H9 (cell line): ENCODE measurements at regions not wholly inside any gene's neighbourhood (a gene's known extent, or its start where the extent isn't known, plus 50 kb on each side); places are given as distances from the start of the nearest gene placed in this dataset.

Source experiments
- DNase-seq: peaks from one replicate; pipeline ENCODE4 v3.0.0-alpha.2; 2017
- H2AFZ ChIP-seq: one replicate; pipeline ENCODE4 v1.6.1; 2013; ENCODE audit warnings: mild to moderate bottlenecking, low read length, control low read depth, moderate library complexity
- H2AK5ac ChIP-seq: 2 replicates; pipeline ENCODE4 v1.6.1; 2013; ENCODE audit warnings: low read length, control low read depth, mixed read lengths; ENCODE audit not compliant: insufficient read length
- H2BK120ac ChIP-seq: one replicate; pipeline ENCODE4 v1.6.1; 2013; ENCODE audit warnings: low read depth, mild to moderate bottlenecking, low read length, control low read depth, inconsistent platforms; ENCODE audit not compliant: poor library complexity, severe bottlenecking
- H2BK12ac ChIP-seq: 2 replicates; pipeline ENCODE4 v1.6.1; 2013; ENCODE audit warnings: low read length, control low read depth, mixed read lengths, low read depth; ENCODE audit not compliant: insufficient read length
- H2BK15ac ChIP-seq: 2 replicates; pipeline ENCODE4 v1.6.1; 2013; ENCODE audit warnings: low read depth, low read length, control low read depth
- H2BK20ac ChIP-seq: one replicate; pipeline ENCODE4 v1.6.1; 2013; ENCODE audit warnings: low read depth, mild to moderate bottlenecking, low read length, control low read depth, inconsistent platforms; ENCODE audit not compliant: poor library complexity, severe bottlenecking
- H2BK5ac ChIP-seq: 2 replicates; pipeline ENCODE4 v1.6.1; 2013; ENCODE audit warnings: low read length, control low read depth, mixed read lengths; ENCODE audit not compliant: insufficient read length
- H3K14ac ChIP-seq: 2 replicates; pipeline ENCODE4 v1.6.1; 2013; ENCODE audit warnings: low read length, control low read depth; ENCODE audit not compliant: insufficient read depth
- H3K18ac ChIP-seq: 2 replicates; pipeline ENCODE4 v1.6.1; 2013; ENCODE audit warnings: low read depth, mild to moderate bottlenecking, mixed read lengths, low read length, control low read depth; ENCODE audit not compliant: insufficient read length
- H3K23ac ChIP-seq: 2 replicates; pipeline ENCODE4 v1.6.1; 2013; ENCODE audit warnings: low read length, control low read depth, mixed read lengths, low read depth; ENCODE audit not compliant: insufficient read length
- H3K23me2 ChIP-seq: 2 replicates; pipeline ENCODE4 v1.6.1; 2013; ENCODE audit warnings: low read depth, mild to moderate bottlenecking, mixed read lengths, low read length, control low read depth; ENCODE audit not compliant: insufficient read length, poor library complexity, severe bottlenecking
- H3K27ac ChIP-seq: 2 replicates; pipeline ENCODE4 v1.5.1; 2013; ENCODE audit warnings: low read length, control low read depth, mixed read lengths, low read depth; ENCODE audit not compliant: insufficient read length
- H3K27me3 ChIP-seq: 2 replicates; pipeline ENCODE4 v1.6.1; 2013; ENCODE audit warnings: low read length, control low read depth, inconsistent platforms; ENCODE audit not compliant: insufficient read depth
- H3K4ac ChIP-seq: 2 replicates; pipeline ENCODE4 v1.6.1; 2013; ENCODE audit warnings: low read depth, mild to moderate bottlenecking, control low read depth, inconsistent platforms, low read length, moderate library complexity
- H3K4me1 ChIP-seq: 2 replicates; pipeline ENCODE4 v1.6.1; 2013; ENCODE audit warnings: low read length, control low read depth, inconsistent platforms; ENCODE audit not compliant: insufficient read depth
- H3K4me2 ChIP-seq: 2 replicates; pipeline ENCODE4 v1.6.1; 2013; ENCODE audit warnings: low read length, control low read depth, mixed read lengths; ENCODE audit not compliant: insufficient read length, insufficient read depth
- H3K56ac ChIP-seq: 2 replicates; pipeline ENCODE4 v1.6.1; 2013; ENCODE audit warnings: low read depth, mild to moderate bottlenecking, mixed read lengths, low read length, control low read depth; ENCODE audit not compliant: insufficient read length
- H3K79me1 ChIP-seq: 2 replicates; pipeline ENCODE4 v1.6.1; 2013; ENCODE audit warnings: low read depth, mild to moderate bottlenecking, moderate library complexity, low read length, control low read depth, inconsistent platforms; ENCODE audit not compliant: insufficient read depth, poor library complexity, severe bottlenecking
- H3K79me2 ChIP-seq: 2 replicates; pipeline ENCODE4 v1.6.1; 2013; ENCODE audit warnings: low read length, control low read depth, inconsistent platforms; ENCODE audit not compliant: insufficient read depth
- H3K9ac ChIP-seq: 2 replicates; pipeline ENCODE4 v1.6.1; 2013; ENCODE audit warnings: low read length, control low read depth, mixed read lengths; ENCODE audit not compliant: insufficient read length; ENCODE audit errors: extremely low read depth
- H3K9me3 ChIP-seq: one replicate; pipeline ENCODE4 v1.6.1; 2013; ENCODE audit warnings: low read depth, low read length, inconsistent platforms; ENCODE audit not compliant: control insufficient read depth
- H3T11ph ChIP-seq: one replicate; pipeline ENCODE4 v1.6.1; 2013; ENCODE audit warnings: mild to moderate bottlenecking, low read length, control low read depth, inconsistent platforms
- H4K20me1 ChIP-seq: one replicate; pipeline ENCODE4 v1.6.1; 2013; ENCODE audit not compliant: control insufficient read depth, insufficient read length, insufficient read depth
- H4K5ac ChIP-seq: 2 replicates; pipeline ENCODE4 v1.6.1; 2013; ENCODE audit warnings: low read depth, mild to moderate bottlenecking, mixed read lengths, low read length, control low read depth; ENCODE audit not compliant: insufficient read length
- H4K8ac ChIP-seq: replicated peaks from 2 replicates; pipeline ENCODE4 v1.6.1; 2013; ENCODE audit warnings: low read length, control low read depth, mixed read lengths, low read depth; ENCODE audit not compliant: insufficient read length
- H4K91ac ChIP-seq: 2 replicates; pipeline ENCODE4 v1.6.1; 2013; ENCODE audit warnings: low read depth, mild to moderate bottlenecking, moderate library complexity, mixed read lengths, low read length, control low read depth; ENCODE audit not compliant: insufficient read length
- H3K27ac Mint-ChIP-seq, 3 experiments: 2 replicates in 2 of 3; 3 replicates in 1 of 3; pipeline ENCODE4 v1.8.0; 2020 to 2021; ENCODE audit warnings: mixed read lengths in 3 of 3, mild to moderate bottlenecking in 1 of 3, moderate library complexity in 1 of 3
- H3K27me3 Mint-ChIP-seq: 2 replicates; pipeline ENCODE4 v1.8.0; 2021; ENCODE audit warnings: low read depth, mild to moderate bottlenecking, moderate library complexity, mixed read lengths
- H3K36me3 Mint-ChIP-seq, 3 experiments: 2 replicates in 2 of 3; 3 replicates in 1 of 3; pipeline ENCODE4 v1.8.0; 2020 to 2021; ENCODE audit warnings: low read depth in 3 of 3, mixed read lengths in 3 of 3; ENCODE audit not compliant: insufficient read depth in 1 of 3
- H3K4me1 Mint-ChIP-seq, 2 experiments: 2 replicates each; pipeline ENCODE4 v1.8.0; 2020; ENCODE audit warnings: mixed read lengths in 2 of 2
- H3K4me3 Mint-ChIP-seq, 2 experiments: 2 replicates in 1 of 2; 3 replicates in 1 of 2; pipeline ENCODE4 v1.8.0; 2020 to 2021; ENCODE audit warnings: mild to moderate bottlenecking in 2 of 2, mixed read lengths in 2 of 2, moderate library complexity in 1 of 2
- H3K9me3 Mint-ChIP-seq, 2 experiments: 2 replicates in 1 of 2; 3 replicates in 1 of 2; pipeline ENCODE4 v1.8.0; 2020; ENCODE audit warnings: mild to moderate bottlenecking in 2 of 2, mixed read lengths in 2 of 2, moderate library complexity in 1 of 2
- WGBS: extraction: QIAGEN DNeasy Blood & Tissue Kit; methylation state at CpG from one replicate; pipeline ENCODE4 v1.1.7; 2013; ENCODE audit warnings: missing lambda C conversion rate, low lambda C conversion rate, mixed read lengths; ENCODE audit not compliant: insufficient read length; ENCODE audit errors: extremely low coverage; 5-methylcytosine and 5-hydroxymethylcytosine counted together
- TF ChIP-seq, protein P1 (sequence below): fragments of 200-600 bp; sonication (generic); conservative IDR thresholded peaks from 3 replicates; pipeline ENCODE4 v1.8.0; 2021; ENCODE audit warnings: antibody characterized with exemption, mild to moderate bottlenecking

DNA sequence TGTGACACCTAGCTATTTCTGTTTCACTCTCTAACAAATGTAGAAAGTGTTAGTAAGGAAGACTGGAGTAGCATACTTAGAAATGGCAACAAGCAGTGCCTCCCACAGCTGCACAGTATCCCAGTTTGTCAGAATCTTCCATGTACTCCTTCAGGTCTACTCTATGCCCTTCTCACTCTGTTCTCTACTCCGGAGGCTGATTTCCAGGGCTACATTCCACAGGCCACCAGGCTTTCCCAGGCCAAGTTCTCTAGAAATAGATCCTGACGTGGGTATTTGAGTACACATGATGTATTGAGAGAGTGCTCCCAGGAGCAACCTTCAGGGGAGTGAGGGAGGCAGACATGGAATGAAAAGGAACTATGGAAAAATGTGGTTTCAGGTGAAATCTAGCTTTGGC lies 177.3 kb upstream of the GK2 start:
- H3K27ac Mint-ChIP-seq: no peak overlapping the region
- no peak overlapping the region for H4K8ac ChIP-seq
- H2AFZ ChIP-seq: no peak overlapping the region
- H3K36me3 Mint-ChIP-seq: peaks cover 0 to 4% (median 3%) of the 10 kb centered on the region in 3 experiments; a peak in 5 of 7 replicates
- H3K4me1 Mint-ChIP-seq: peaks cover 4 to 13% of the 10 kb centered on the region in 2 experiments; a peak in 3 of 4 replicates
- no peaks in the 10 kb centered on the region for H3K79me1 ChIP-seq
- H2BK12ac ChIP-seq: no peak overlapping the region
- H2BK120ac ChIP-seq: no peak overlapping the region
- no peak overlapping the region for H4K5ac ChIP-seq
- H2AK5ac ChIP-seq: no peak overlapping the region
- H3K4ac ChIP-seq: no peak overlapping the region
- no peak overlapping the region for H3K9ac ChIP-seq
- no peak overlapping the region for H3K14ac ChIP-seq
- H3K23me2 ChIP-seq: no peaks in the 10 kb centered on the region
- no peak overlapping the region for H3K27ac ChIP-seq
- no peaks in the 10 kb centered on the region for H3K9me3 ChIP-seq
- peaks cover 0 to 7% of the 10 kb centered on the region in 2 experiments; a peak in 3 of 5 replicates for H3K9me3 Mint-ChIP-seq
- H3K23ac ChIP-seq: no peak overlapping the region
- no peak overlapping the region for H3T11ph ChIP-seq
- WGBS: no CpG with 5 or more reads among the region's 2 CpGs
- no peak overlapping the region for H3K56ac ChIP-seq
- H3K18ac ChIP-seq: no peak overlapping the region
- H3K79me2 ChIP-seq: no peaks in the 10 kb centered on the region
- TF ChIP-seq, protein P1, sequence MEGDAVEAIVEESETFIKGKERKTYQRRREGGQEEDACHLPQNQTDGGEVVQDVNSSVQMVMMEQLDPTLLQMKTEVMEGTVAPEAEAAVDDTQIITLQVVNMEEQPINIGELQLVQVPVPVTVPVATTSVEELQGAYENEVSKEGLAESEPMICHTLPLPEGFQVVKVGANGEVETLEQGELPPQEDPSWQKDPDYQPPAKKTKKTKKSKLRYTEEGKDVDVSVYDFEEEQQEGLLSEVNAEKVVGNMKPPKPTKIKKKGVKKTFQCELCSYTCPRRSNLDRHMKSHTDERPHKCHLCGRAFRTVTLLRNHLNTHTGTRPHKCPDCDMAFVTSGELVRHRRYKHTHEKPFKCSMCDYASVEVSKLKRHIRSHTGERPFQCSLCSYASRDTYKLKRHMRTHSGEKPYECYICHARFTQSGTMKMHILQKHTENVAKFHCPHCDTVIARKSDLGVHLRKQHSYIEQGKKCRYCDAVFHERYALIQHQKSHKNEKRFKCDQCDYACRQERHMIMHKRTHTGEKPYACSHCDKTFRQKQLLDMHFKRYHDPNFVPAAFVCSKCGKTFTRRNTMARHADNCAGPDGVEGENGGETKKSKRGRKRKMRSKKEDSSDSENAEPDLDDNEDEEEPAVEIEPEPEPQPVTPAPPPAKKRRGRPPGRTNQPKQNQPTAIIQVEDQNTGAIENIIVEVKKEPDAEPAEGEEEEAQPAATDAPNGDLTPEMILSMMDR: no peak
- H3K27me3 ChIP-seq: no peaks in the 10 kb centered on the region
- no peak for DNase-seq
- no peak overlapping the region for H3K4me3 Mint-ChIP-seq
- H4K20me1 ChIP-seq: no peaks in the 10 kb centered on the region
- no peak overlapping the region for H2BK20ac ChIP-seq
- H3K27me3 Mint-ChIP-seq: no peaks in the 10 kb centered on the region
- H2BK15ac ChIP-seq: no peak overlapping the region
- no peak overlapping the region for H4K91ac ChIP-seq
- no peaks in the 10 kb centered on the region; the same call in 1 of the 2 replicates for H3K4me1 ChIP-seq
- H2BK5ac ChIP-seq: no peak overlapping the region
- no peak overlapping the region for H3K4me2 ChIP-seq
